Parathyroid adenoma (tissue), 2 donors: ENCODE measurements at regions not wholly inside any gene's neighbourhood (a gene's known extent, or its start where the extent isn't known, plus 50 kb on each side); places are given as distances from the start of the nearest gene placed in this dataset.
"Not testable (repeated sequence)": the region's sequence is repeated elsewhere in the genome, so short reads cannot be mapped to it uniquely, and the experiment has no call there.

Experiments used
- H2AFZ ChIP-seq: fragments of 300-600 bp; sonication (generic); one replicate; pipeline ENCODE4 v1.7.0; 2017; ENCODE audit warnings: antibody characterized with exemption, mild to moderate bottlenecking
- H3K27ac ChIP-seq: fragments of 300-600 bp; sonication (generic); one replicate; pipeline ENCODE4 v1.7.0; 2017
- H3K27me3 ChIP-seq: fragments of 300-600 bp; sonication (generic); one replicate; pipeline ENCODE4 v1.7.0; 2017; ENCODE audit warnings: low read length; ENCODE audit not compliant: control insufficient read depth, insufficient read depth
- H3K36me3 ChIP-seq: fragments of 300-600 bp; sonication (generic); one replicate; pipeline ENCODE4 v1.7.0; 2017; ENCODE audit warnings: low read length; ENCODE audit not compliant: control insufficient read depth, insufficient read depth
- H3K4me1 ChIP-seq: fragments of 300-600 bp; sonication (generic); one replicate; pipeline ENCODE4 v1.7.0; 2017; ENCODE audit warnings: control low read depth
- H3K4me2 ChIP-seq: fragments of 300-600 bp; sonication (generic); one replicate; pipeline ENCODE4 v1.7.0; 2017; ENCODE audit warnings: low read length
- H3K4me3 ChIP-seq: fragments of 300-600 bp; sonication (generic); one replicate; pipeline ENCODE4 v1.7.0; 2017; ENCODE audit warnings: low read depth, low read length
- H3K79me2 ChIP-seq: fragments of 300-600 bp; sonication (generic); one replicate; pipeline ENCODE4 v1.7.0; 2017; ENCODE audit warnings: control low read depth
- H3K9ac ChIP-seq: fragments of 300-600 bp; sonication (generic); one replicate; pipeline ENCODE4 v1.7.0; 2017; ENCODE audit warnings: mild to moderate bottlenecking
- H3K9me3 ChIP-seq: fragments of 300-600 bp; sonication (generic); one replicate; pipeline ENCODE4 v1.7.0; 2017; ENCODE audit warnings: low read length; ENCODE audit not compliant: control insufficient read depth
- CTCF ChIP-seq: fragments of 300-600 bp; sonication (generic); IDR thresholded peaks from one replicate; pipeline ENCODE4 v1.7.0; 2017; ENCODE audit warnings: antibody characterized with exemption, mild to moderate bottlenecking
- donor health status: primary hyperparathyroidism.

DNA sequence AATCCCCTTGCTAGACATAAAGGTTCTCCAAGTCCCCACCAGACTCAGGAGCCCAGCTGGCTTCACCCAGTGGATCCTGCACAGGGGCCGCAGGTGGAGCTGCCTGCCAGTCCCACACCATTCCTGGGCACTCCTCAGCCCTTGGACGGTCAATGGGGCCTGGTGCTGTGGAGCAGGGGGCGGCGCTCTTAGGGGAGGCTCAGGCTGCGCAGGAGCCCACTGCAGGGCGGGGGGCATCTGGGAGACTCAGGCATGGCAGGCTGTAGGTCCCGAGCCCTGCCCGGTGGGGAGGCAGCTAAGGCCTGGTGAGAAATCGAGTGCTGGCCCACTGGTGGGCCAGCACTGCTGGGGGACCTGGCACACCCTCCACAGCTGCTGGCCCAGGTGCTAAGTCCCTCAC is 75.1 kb upstream of the TBC1D5 start:
- Histone ChIP-seq H3K9me3 (no peaks in the 10 kb centered on the region), H3K4me3 (no peak overlapping the region), H3K27ac (no peak overlapping the region), H3K27me3 (no peaks in the 10 kb centered on the region), H3K9ac (no peak overlapping the region), H3K79me2 (no peaks in the 10 kb centered on the region), H3K4me2 (no peak overlapping the region), H2AFZ (no peak overlapping the region), H3K4me1 (no peaks in the 10 kb centered on the region), H3K36me3 (no peaks in the 10 kb centered on the region)
- TF ChIP-seq CTCF: no peak

GRCh38 chr3:17816839-17817238 is 74.4 kb upstream of the TBC1D5 start:
- not testable (repeated sequence) for H2AFZ ChIP-seq, H3K9ac ChIP-seq, H3K79me2 ChIP-seq, H3K27ac ChIP-seq, H3K4me3 ChIP-seq, H3K27me3 ChIP-seq, H3K9me3 ChIP-seq, H3K4me1 ChIP-seq, H3K36me3 ChIP-seq, H3K4me2 ChIP-seq

DNA sequence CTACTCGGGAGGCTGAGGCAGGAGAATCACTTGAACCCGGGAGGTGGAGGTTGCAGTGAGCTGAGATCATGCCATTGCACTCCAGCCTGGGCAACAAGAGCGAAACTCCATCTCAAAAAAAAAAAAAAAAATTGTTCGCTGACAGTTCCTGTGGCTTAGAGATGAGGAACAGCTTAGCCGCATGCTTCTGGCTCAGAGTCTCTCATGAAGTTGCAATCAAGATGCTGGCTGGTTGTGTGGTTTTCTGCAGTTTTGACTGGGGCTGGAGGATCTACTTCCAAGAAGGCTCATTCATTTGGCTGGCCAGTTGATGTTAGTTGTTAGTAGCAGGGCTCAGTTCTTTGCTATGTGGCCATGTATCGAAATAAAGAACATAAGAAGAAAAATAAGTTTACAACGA is 69.9 kb upstream of the TBC1D5 start:
- H3K27ac ChIP-seq, H3K36me3 ChIP-seq, H3K4me1 ChIP-seq, H3K4me3 ChIP-seq, H3K4me2 ChIP-seq, H3K9me3 ChIP-seq, H2AFZ ChIP-seq, H3K79me2 ChIP-seq, H3K9ac ChIP-seq, H3K27me3 ChIP-seq: not testable (repeated sequence)

GRCh38 chr3:17811646-17812045 is 69.2 kb upstream of the TBC1D5 start:
- no peak overlapping the region for H3K9ac ChIP-seq
- H3K4me3 ChIP-seq: no peak overlapping the region
- no peak overlapping the region for H3K27ac ChIP-seq
- no peaks in the 10 kb centered on the region for H3K4me1 ChIP-seq
- H3K79me2 ChIP-seq: no peaks in the 10 kb centered on the region
- no peaks in the 10 kb centered on the region for H3K9me3 ChIP-seq
- no peak overlapping the region for H3K4me2 ChIP-seq
- no peaks in the 10 kb centered on the region for H3K36me3 ChIP-seq
- no peak for TF ChIP-seq CTCF
- H3K27me3 ChIP-seq: no peaks in the 10 kb centered on the region
- H2AFZ ChIP-seq: no peak overlapping the region

DNA sequence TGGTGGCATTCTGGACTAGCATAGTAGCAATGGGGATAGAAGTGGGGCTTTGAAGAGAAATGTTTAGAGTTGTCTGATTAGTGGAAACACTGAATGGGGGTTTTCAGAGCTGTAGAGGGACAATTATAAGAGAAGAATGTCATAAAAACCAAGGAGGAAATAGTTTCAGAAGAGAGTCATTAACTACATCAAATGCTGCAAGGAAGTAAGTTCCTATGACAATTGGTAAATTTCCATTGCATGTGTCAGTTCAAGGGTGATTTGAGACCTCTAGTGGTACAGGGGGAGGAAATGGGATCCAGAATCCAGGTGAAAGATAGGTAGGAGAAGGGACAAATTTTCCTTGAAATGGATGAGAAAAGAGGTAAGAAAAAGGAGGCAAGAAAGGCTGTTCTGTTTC is 68.3 kb upstream of the TBC1D5 start:
- no peaks in the 10 kb centered on the region for H3K27me3 ChIP-seq
- H3K36me3 ChIP-seq: no peaks in the 10 kb centered on the region
- H3K27ac ChIP-seq: no peak overlapping the region
- H3K9ac ChIP-seq: no peak overlapping the region
- H3K9me3 ChIP-seq: no peaks in the 10 kb centered on the region
- H3K79me2 ChIP-seq: no peaks in the 10 kb centered on the region
- no peak overlapping the region for H3K4me2 ChIP-seq
- TF ChIP-seq CTCF: no peak
- H3K4me3 ChIP-seq: no peak overlapping the region
- H3K4me1 ChIP-seq: no peaks in the 10 kb centered on the region
- H2AFZ ChIP-seq: no peak overlapping the region

- H3K4me2 ChIP-seq: no peak overlapping the region
- no peak overlapping the region for H3K4me3 ChIP-seq
- H3K9ac ChIP-seq: no peak overlapping the region
- H3K4me1 ChIP-seq: no peaks in the 10 kb centered on the region
- TF ChIP-seq CTCF: no peak
- H2AFZ ChIP-seq: no peak overlapping the region
- no peaks in the 10 kb centered on the region for H3K36me3 ChIP-seq
- H3K79me2 ChIP-seq: no peaks in the 10 kb centered on the region
- H3K27me3 ChIP-seq: no peaks in the 10 kb centered on the region
- no peaks in the 10 kb centered on the region for H3K9me3 ChIP-seq
- H3K27ac ChIP-seq: no peak overlapping the region
These were observed 66.6 kb upstream of the TBC1D5 start for GRCh38 chr3:17808994-17809393.
